ENCODE measurements at regions not wholly inside any gene's neighbourhood (a gene's known extent, or its start where the extent isn't known, plus 50 kb on each side); places are given as distances from the start of the nearest gene placed in this dataset.

- no peaks in the 10 kb centered on the region for H3K79me2 ChIP-seq (ENCODE audit: control insufficient read depth, insufficient read depth, low read length)
- no peaks in the 10 kb centered on the region for H3K9me3 ChIP-seq (ENCODE audit: control insufficient read depth, insufficient read depth, low read depth, low read length)
- no peak for DNase-seq (ENCODE audit: low read depth in 2 of 2)
- TF ChIP-seq, protein P1, sequence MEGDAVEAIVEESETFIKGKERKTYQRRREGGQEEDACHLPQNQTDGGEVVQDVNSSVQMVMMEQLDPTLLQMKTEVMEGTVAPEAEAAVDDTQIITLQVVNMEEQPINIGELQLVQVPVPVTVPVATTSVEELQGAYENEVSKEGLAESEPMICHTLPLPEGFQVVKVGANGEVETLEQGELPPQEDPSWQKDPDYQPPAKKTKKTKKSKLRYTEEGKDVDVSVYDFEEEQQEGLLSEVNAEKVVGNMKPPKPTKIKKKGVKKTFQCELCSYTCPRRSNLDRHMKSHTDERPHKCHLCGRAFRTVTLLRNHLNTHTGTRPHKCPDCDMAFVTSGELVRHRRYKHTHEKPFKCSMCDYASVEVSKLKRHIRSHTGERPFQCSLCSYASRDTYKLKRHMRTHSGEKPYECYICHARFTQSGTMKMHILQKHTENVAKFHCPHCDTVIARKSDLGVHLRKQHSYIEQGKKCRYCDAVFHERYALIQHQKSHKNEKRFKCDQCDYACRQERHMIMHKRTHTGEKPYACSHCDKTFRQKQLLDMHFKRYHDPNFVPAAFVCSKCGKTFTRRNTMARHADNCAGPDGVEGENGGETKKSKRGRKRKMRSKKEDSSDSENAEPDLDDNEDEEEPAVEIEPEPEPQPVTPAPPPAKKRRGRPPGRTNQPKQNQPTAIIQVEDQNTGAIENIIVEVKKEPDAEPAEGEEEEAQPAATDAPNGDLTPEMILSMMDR (conservative IDR thresholded peaks at IDR 0.05 in 1 of 2, IDR thresholded peaks at IDR 0.05 in 1 of 2; ENCODE audit: low read depth in 1 of 2, low read length in 2 of 2), result no peak
- TF ChIP-seq EZH2 (IDR thresholded peaks at IDR 0.05; ENCODE audit: low read length, missing control alignments), result no peak
- H2AFZ ChIP-seq (ENCODE audit: low read length), result no peak overlapping the region
- H3K4me3 ChIP-seq (replicated peaks in 1 of 4; ENCODE audit: control extremely low read depth in 1 of 4, insufficient read depth in 1 of 4, low read depth in 3 of 4, low read length in 4 of 4), result no peak overlapping the region
- no peaks in the 10 kb centered on the region for H3K27me3 ChIP-seq (ENCODE audit: control insufficient read depth, insufficient read depth, low read length)
- no peak overlapping the region for H3K9ac ChIP-seq (ENCODE audit: insufficient read depth, low read length)
- H3K36me3 ChIP-seq (ENCODE audit: control insufficient read depth, insufficient read depth, low read length), result no peaks in the 10 kb centered on the region
- no peak overlapping the region for H3K4me2 ChIP-seq (ENCODE audit: extremely low read depth, insufficient read depth, low read length)
- no peak overlapping the region for H3K27ac ChIP-seq (ENCODE audit: insufficient read depth, low read length)
- no peaks in the 10 kb centered on the region for H3K4me1 ChIP-seq (ENCODE audit: control insufficient read depth, extremely low read depth, insufficient read depth, low read length)
- no peaks in the 10 kb centered on the region for H4K20me1 ChIP-seq (ENCODE audit: control insufficient read depth, extremely low read depth, insufficient read depth, low read length)
These were observed 844.6 kb upstream of the FRG1 start for GRCh38 chr4:189096108-189096507.

DNA sequence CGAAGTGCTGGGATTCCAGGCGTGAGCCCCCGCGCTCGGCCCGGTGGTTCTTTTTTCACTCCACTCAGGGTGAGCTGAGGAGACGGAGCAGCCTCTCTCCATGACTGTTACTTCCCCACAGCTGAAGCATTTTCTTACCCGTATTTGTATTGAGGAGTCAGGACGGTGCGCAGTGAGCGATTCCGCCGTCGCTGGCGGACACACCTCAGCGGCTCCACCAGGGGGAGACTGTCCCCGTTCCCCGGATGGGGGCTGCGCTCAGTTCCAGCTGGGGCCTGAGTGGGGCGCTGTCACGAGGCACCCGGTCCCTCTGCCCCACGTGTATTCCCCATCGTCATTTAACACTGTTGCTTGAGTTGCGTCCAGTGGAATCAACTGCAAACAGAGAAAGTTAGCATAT is 844.0 kb upstream of the FRG1 start:
- DNase-seq (ENCODE audit: low read depth in 2 of 2), result no peak
- H3K4me2 ChIP-seq (ENCODE audit: extremely low read depth, insufficient read depth, low read length), result no peak overlapping the region
- H3K4me1 ChIP-seq (ENCODE audit: control insufficient read depth, extremely low read depth, insufficient read depth, low read length), result no peaks in the 10 kb centered on the region
- no peaks in the 10 kb centered on the region for H3K27me3 ChIP-seq (ENCODE audit: control insufficient read depth, insufficient read depth, low read length)
- no peaks in the 10 kb centered on the region for H4K20me1 ChIP-seq (ENCODE audit: control insufficient read depth, extremely low read depth, insufficient read depth, low read length)
- TF ChIP-seq, protein P1 (conservative IDR thresholded peaks at IDR 0.05 in 1 of 2, IDR thresholded peaks at IDR 0.05 in 1 of 2; ENCODE audit: low read depth in 1 of 2, low read length in 2 of 2), result no peak
- TF ChIP-seq EZH2 (IDR thresholded peaks at IDR 0.05; ENCODE audit: low read length, missing control alignments), result no peak
- no peak overlapping the region for H2AFZ ChIP-seq (ENCODE audit: low read length)
- no peak overlapping the region for H3K4me3 ChIP-seq (replicated peaks in 1 of 4; ENCODE audit: control extremely low read depth in 1 of 4, insufficient read depth in 1 of 4, low read depth in 3 of 4, low read length in 4 of 4)
- no peaks in the 10 kb centered on the region for H3K36me3 ChIP-seq (ENCODE audit: control insufficient read depth, insufficient read depth, low read length)
- H3K9me3 ChIP-seq (ENCODE audit: control insufficient read depth, insufficient read depth, low read depth, low read length), result no peaks in the 10 kb centered on the region
- no peak overlapping the region for H3K27ac ChIP-seq (ENCODE audit: insufficient read depth, low read length)
- no peaks in the 10 kb centered on the region for H3K79me2 ChIP-seq (ENCODE audit: control insufficient read depth, insufficient read depth, low read length)
- H3K9ac ChIP-seq (ENCODE audit: insufficient read depth, low read length), result no peak overlapping the region

- no peaks in the 10 kb centered on the region for H3K4me1 ChIP-seq (ENCODE audit: control insufficient read depth, extremely low read depth, insufficient read depth, low read length)
- no peaks in the 10 kb centered on the region for H3K79me2 ChIP-seq (ENCODE audit: control insufficient read depth, insufficient read depth, low read length)
- DNase-seq (ENCODE audit: low read depth in 2 of 2), result no peak
- no peak overlapping the region for H2AFZ ChIP-seq (ENCODE audit: low read length)
- no peak overlapping the region for H3K4me3 ChIP-seq (replicated peaks in 1 of 4; ENCODE audit: control extremely low read depth in 1 of 4, insufficient read depth in 1 of 4, low read depth in 3 of 4, low read length in 4 of 4)
- H4K20me1 ChIP-seq (ENCODE audit: control insufficient read depth, extremely low read depth, insufficient read depth, low read length), result no peaks in the 10 kb centered on the region
- no peak overlapping the region for H3K9ac ChIP-seq (ENCODE audit: insufficient read depth, low read length)
- no peak overlapping the region for H3K4me2 ChIP-seq (ENCODE audit: extremely low read depth, insufficient read depth, low read length)
- H3K27me3 ChIP-seq (ENCODE audit: control insufficient read depth, insufficient read depth, low read length), result no peaks in the 10 kb centered on the region
- no peak for TF ChIP-seq EZH2 (IDR thresholded peaks at IDR 0.05; ENCODE audit: low read length, missing control alignments)
- TF ChIP-seq, protein P1 (conservative IDR thresholded peaks at IDR 0.05 in 1 of 2, IDR thresholded peaks at IDR 0.05 in 1 of 2; ENCODE audit: low read depth in 1 of 2, low read length in 2 of 2), result no peak
- H3K9me3 ChIP-seq (ENCODE audit: control insufficient read depth, insufficient read depth, low read depth, low read length), result no peaks in the 10 kb centered on the region
- no peak overlapping the region for H3K27ac ChIP-seq (ENCODE audit: insufficient read depth, low read length)
- no peaks in the 10 kb centered on the region for H3K36me3 ChIP-seq (ENCODE audit: control insufficient read depth, insufficient read depth, low read length)
These were observed 841.6 kb upstream of the FRG1 start for GRCh38 chr4:189098932-189099696.

All from fibroblast of lung (primary cell).